Large intestine (tissue), 3 donors: ENCODE measurements at regions not wholly inside any gene's neighbourhood (a gene's known extent, or its start where the extent isn't known, plus 50 kb on each side); places are given as distances from the start of the nearest gene placed in this dataset.
"Not testable (repeated sequence)": the region's sequence is repeated elsewhere in the genome, so short reads cannot be mapped to it uniquely, and the experiment has no call there.

Experiments
- DNase-seq, 2 donors: peaks; one replicate each; pipeline versions ENCODE4 v3.0.0 to v3.0.0-alpha.2; 2013
- H3K27ac ChIP-seq: one replicate; pipeline ENCODE4 v1.5.1; 2013; ENCODE audit warnings: low read length
- H3K27me3 ChIP-seq: 2 replicates; pipeline ENCODE4 v1.6.1; 2013; ENCODE audit warnings: low read length; ENCODE audit not compliant: control insufficient read depth, insufficient read depth
- H3K36me3 ChIP-seq: 2 replicates; pipeline ENCODE4 v1.6.1; 2013; ENCODE audit warnings: low read length; ENCODE audit not compliant: control insufficient read depth, insufficient read depth
- H3K4me1 ChIP-seq: one replicate; pipeline ENCODE4 v1.6.1; 2013; ENCODE audit warnings: low read length; ENCODE audit not compliant: control insufficient read depth, insufficient read depth
- H3K4me3 ChIP-seq: one replicate; pipeline ENCODE4 v1.5.1; 2013; ENCODE audit warnings: low read length
- H3K9me3 ChIP-seq: one replicate; pipeline ENCODE4 v1.6.1; 2013; ENCODE audit warnings: mild to moderate bottlenecking, low read depth, low read length, moderate library complexity; ENCODE audit not compliant: control insufficient read depth
- WGBS: methylation state at CpG from one replicate; pipeline ENCODE4 v1.1.5; 2013; ENCODE audit warnings: low lambda C conversion rate; ENCODE audit not compliant: insufficient coverage; 5-methylcytosine and 5-hydroxymethylcytosine counted together

GRCh38 chr6:27854421-27854820 is 57.8 kb downstream of the OR2B2 start:
- no peaks in the 10 kb centered on the region for H3K9me3 ChIP-seq
- H3K4me1 ChIP-seq = no peaks in the 10 kb centered on the region
- WGBS = 100% methylated on average over 1 of the region's 1 CpG
- no peak for DNase-seq
- H3K27me3 ChIP-seq = no peaks in the 10 kb centered on the region
- H3K36me3 ChIP-seq = no peaks in the 10 kb centered on the region
- H3K27ac ChIP-seq = no peak overlapping the region
- H3K4me3 ChIP-seq = no peak overlapping the region

GRCh38 chr6:27851440-27851839 is 60.8 kb downstream of the OR2B2 start:
- Histone ChIP-seq H3K4me3 (no peak overlapping the region), H3K27me3 (no peaks in the 10 kb centered on the region), H3K36me3 (no peaks in the 10 kb centered on the region), H3K4me1 (no peaks in the 10 kb centered on the region), H3K27ac (no peak overlapping the region), H3K9me3 (no peaks in the 10 kb centered on the region)
- DNase-seq = no peak

- WGBS = no CpG with 5 or more reads among the region's 9 CpGs
- H3K9me3 ChIP-seq, H3K27me3 ChIP-seq, DNase-seq, H3K4me3 ChIP-seq, H3K36me3 ChIP-seq, H3K4me1 ChIP-seq, H3K27ac ChIP-seq: not testable (repeated sequence)
Observed at GRCh38 chr6:27849001-27849400, 63.2 kb downstream of the OR2B2 start.

- no peak for DNase-seq
- 100% methylated on average over 1 of the region's 3 CpGs for WGBS
- Histone ChIP-seq H3K4me1 (no peaks in the 10 kb centered on the region), H3K27me3 (no peaks in the 10 kb centered on the region), H3K4me3 (no peak overlapping the region), H3K9me3 (no peaks in the 10 kb centered on the region), H3K36me3 (no peaks in the 10 kb centered on the region), H3K27ac (no peak overlapping the region)
Observed at GRCh38 chr6:27847706-27848105, 64.5 kb downstream of the OR2B2 start.

- Histone ChIP-seq H3K4me1 (peaks cover 6% of the 10 kb centered on the region), H3K27ac (no peak overlapping the region), H3K27me3 (no peaks in the 10 kb centered on the region), H3K9me3 (no peaks in the 10 kb centered on the region), H3K36me3 (no peaks in the 10 kb centered on the region), H3K4me3 (no peak overlapping the region)
- no peak for DNase-seq
- 100% methylated on average over 2 of the region's 3 CpGs for WGBS
Observed at GRCh38 chr6:27840572-27840971, 71.6 kb downstream of the OR2B2 start.

GRCh38 chr6:27839626-27840475 is 72.3 kb downstream of the OR2B2 start:
- peak overlapping the region; percentile 87 for H3K27ac ChIP-seq
- no peaks in the 10 kb centered on the region for H3K27me3 ChIP-seq

DNA sequence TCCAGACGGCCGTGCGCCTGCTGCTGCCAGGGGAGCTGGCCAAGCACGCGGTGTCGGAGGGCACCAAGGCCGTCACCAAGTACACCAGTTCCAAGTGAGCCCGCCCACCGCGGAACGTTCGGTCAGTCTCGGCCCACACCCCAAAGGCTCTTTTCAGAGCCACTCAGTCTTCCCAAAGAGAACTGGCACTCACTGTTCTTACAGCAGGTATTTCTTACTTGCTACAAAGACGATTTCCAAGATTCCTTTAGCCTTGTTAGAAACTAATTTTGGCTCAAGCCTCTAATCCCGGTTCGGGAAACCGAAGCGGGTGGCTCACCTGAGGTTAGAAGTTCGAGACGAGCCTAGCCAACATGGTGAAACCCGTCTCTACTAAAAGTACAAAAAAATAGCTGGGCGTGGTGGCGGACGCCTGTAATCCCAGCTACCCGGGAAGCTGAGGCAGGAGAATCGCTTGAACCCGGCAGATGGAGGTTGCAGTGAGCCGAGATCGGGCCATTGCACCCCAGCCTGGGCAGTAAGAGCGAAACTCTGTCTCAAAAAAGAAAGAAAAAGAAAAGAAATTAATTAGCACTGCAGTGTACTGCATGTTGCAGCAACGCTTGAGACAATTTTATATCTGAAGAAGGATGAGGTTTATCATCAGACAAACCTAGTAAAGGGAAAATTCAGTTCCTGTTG is 73.1 kb downstream of the OR2B2 start:
- no peaks in the 10 kb centered on the region for H3K27me3 ChIP-seq
- no peaks in the 10 kb centered on the region for H3K36me3 ChIP-seq
- H3K27ac ChIP-seq = peak overlapping the region; percentile 87
- DNase-seq = peak in 1 of 2 donors; percentile 68
- peak overlapping the region; percentile 79 for H3K4me3 ChIP-seq
- H3K4me1 ChIP-seq = peaks cover 12% of the 10 kb centered on the region
- 0% methylated on average over 3 of the region's 31 CpGs for WGBS
- H3K9me3 ChIP-seq = no peaks in the 10 kb centered on the region

More at GRCh38 chr6:27839626-27840475, 72.3 kb downstream of the OR2B2 start:
- no peaks in the 10 kb centered on the region for H3K9me3 ChIP-seq
- H3K4me1 ChIP-seq = peaks cover 10% of the 10 kb centered on the region
- DNase-seq = peak; percentile 48 to 75
- 7% methylated on average over 3 of the region's 12 CpGs for WGBS
- H3K36me3 ChIP-seq = no peaks in the 10 kb centered on the region
- H3K4me3 ChIP-seq = peak overlapping the region; percentile 79

DNA sequence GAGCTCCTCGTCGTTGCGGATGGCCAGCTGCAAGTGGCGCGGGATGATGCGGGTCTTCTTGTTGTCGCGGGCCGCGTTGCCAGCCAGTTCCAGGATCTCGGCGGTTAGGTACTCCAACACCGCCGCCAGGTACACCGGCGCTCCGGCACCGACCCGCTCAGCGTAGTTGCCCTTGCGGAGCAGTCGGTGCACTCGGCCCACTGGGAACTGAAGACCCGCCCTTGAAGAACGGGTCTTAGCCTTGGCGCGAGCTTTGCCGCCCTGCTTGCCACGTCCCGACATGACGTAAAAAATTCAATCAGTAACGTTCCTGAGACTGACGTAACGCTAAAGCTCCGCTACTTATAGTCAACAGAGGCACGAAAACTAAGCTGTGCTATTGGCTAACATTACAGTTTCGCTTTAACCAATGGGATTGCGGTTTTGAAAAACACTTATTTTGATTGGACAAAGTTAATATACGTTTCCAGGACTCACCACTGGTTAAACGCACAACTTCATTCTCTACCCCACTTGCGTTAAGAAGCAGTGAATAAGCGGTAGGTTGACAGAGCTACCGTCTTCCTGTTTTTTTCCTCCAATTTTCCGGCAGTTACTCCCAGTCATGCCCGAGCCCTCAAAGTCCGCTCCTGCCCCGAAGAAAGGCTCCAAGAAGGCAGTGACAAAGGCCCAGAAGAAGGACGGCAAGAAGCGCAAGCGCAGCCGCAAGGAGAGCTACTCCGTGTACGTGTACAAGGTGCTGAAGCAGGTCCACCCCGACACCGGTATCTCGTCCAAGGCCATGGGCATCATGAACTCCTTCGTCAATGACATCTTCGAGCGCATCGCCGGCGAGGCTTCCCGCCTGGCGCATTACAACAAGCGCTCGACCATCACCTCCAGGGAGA is 73.9 kb downstream of the OR2B2 start:
- peak; percentile 99 for DNase-seq
- H3K9me3 ChIP-seq = no peaks in the 10 kb centered on the region
- WGBS = 0% methylated on average over 3 of the region's 66 CpGs
- no peaks in the 10 kb centered on the region for H3K36me3 ChIP-seq
- H3K4me1 ChIP-seq = peaks cover 12% of the 10 kb centered on the region
- peak overlapping the region; percentile 79 for H3K4me3 ChIP-seq
- H3K27ac ChIP-seq = peak overlapping the region; percentile 87
- no peaks in the 10 kb centered on the region for H3K27me3 ChIP-seq

DNA sequence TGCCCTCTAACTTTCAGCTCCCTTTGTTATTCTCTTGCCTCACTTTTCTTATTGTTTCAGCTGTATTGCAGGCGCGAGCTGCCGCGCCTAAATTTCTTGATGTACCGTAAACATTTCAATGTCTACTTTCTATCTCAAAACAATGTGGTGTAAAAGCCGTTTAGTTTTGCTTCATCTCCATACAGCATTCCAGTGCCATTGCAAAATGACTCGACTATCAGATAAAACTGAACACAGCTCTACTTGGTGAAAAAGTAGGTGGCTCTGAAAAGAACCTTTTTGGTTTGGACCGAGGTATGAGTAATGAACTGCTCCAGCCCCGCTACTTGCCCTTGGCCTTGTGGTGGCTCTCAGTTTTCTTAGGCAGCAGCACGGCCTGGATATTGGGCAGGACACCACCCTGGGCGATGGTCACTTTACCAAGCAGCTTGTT is 74.6 kb downstream of the OR2B2 start:
- WGBS = 0% methylated on average over 1 of the region's 11 CpGs
- peak overlapping the region; percentile 87 for H3K27ac ChIP-seq
- no peaks in the 10 kb centered on the region for H3K27me3 ChIP-seq
- H3K9me3 ChIP-seq = no peaks in the 10 kb centered on the region
- peak overlapping the region; percentile 79 for H3K4me3 ChIP-seq
- H3K36me3 ChIP-seq = no peaks in the 10 kb centered on the region
- no peak for DNase-seq
- peaks cover 12% of the 10 kb centered on the region for H3K4me1 ChIP-seq
